Endothelial cell of hepatic sinusoid (primary cell): ENCODE measurements at regions not wholly inside any gene's neighbourhood (a gene's known extent, or its start where the extent isn't known, plus 50 kb on each side); places are given as distances from the start of the nearest gene placed in this dataset.
"Not testable (repeated sequence)": the region's sequence is repeated elsewhere in the genome, so short reads cannot be mapped to it uniquely, and the experiment has no call there.

ENCODE experiments used
- in situ Hi-C: cut with HindIII; loops from 2 replicates; pipeline ENCODE4 v1.10.0; 2017; ENCODE audit warnings: low sequenced_read_pairs

- in situ Hi-C loops: not testable (repeated sequence)
Observed at GRCh38 chr16:13336907-13337881, 435.8 kb downstream of the SHISA9 start.

- in situ Hi-C loops: no loop called here
Observed at GRCh38 chr16:13338044-13338443, 436.6 kb downstream of the SHISA9 start.

GRCh38 chr16:13342675-13343074 is 441.3 kb downstream of the SHISA9 start:
- in situ Hi-C loops: no loop called here

DNA sequence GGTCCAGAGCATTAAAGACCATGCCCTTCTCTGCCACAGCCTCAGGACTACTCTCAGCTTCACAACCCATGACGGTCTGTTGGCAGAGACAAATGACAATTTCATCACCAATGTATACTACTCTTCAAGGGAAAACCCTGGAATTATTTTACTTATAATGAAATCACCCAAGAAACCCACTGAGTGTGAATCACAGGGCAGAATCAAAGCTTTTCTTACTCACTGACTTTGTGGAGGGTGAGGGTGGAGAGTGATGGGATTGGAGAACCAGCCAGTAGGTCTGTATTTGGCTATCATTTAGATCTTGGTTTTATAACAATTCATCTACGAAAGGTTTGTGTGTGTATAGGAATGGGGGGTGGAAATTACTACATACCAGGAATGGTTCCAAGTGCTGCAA is 442.6 kb downstream of the SHISA9 start:
- in situ Hi-C loops: no loop called here

DNA sequence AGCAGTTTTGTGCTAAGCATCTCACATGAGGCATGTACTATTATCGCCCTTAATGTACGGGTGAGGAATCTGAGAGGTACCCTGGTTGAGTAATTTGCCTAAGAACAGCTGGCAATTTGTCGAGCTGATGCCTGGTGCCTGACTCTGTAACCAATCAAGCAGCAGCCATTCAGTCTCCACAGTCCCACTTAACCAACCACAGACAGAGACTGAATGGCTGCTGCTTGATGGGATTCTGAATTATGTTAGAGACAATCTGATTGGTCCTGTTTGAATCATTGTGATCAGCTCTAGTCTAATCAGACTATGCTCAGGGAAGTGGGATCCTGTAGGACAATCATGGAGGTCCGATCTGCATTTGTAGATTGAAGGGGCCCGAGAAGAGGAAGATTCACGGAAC is 447.0 kb downstream of the SHISA9 start:
- in situ Hi-C loops: no loop called here

DNA sequence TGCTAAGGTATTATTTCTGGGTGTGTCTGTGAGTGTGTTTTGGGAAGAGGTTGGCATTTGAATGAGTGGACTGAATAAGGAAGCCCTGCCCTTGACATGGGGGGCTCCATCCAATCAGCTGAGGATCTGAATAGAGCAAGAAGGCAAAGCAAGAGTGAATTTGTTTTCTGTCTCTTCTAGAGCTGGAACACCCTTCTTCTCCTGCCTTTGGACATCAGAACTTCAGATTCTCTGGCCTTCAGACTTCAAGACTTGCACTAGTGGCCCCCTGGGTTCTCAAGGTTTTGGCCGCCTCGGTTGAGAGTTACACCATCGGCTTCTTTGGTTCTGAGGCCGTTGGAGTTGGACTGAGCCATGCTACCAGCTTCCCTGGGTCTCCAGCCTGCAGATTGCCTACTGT is 448.6 kb downstream of the SHISA9 start:
- in situ Hi-C loops: no loop called here

DNA sequence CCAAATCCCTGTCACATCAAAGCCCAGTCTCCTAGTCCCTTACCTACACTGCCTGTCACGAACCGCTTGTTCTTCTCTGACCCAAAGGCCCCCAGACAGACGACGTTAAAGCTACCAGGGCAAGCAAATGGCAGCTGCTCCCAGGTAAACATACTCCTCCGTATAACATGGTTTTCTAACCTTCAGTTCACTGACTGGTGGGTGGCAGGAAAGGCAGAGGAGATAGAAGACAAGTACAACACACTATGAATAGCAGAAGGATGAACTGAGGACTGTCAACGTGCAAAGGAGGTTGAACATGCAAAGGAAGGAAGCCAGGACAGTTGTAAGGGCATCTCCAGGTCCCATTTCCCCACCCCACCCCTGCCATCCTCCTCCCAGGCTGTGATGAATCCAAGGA is 449.8 kb downstream of the SHISA9 start:
- in situ Hi-C loops: no loop called here

DNA sequence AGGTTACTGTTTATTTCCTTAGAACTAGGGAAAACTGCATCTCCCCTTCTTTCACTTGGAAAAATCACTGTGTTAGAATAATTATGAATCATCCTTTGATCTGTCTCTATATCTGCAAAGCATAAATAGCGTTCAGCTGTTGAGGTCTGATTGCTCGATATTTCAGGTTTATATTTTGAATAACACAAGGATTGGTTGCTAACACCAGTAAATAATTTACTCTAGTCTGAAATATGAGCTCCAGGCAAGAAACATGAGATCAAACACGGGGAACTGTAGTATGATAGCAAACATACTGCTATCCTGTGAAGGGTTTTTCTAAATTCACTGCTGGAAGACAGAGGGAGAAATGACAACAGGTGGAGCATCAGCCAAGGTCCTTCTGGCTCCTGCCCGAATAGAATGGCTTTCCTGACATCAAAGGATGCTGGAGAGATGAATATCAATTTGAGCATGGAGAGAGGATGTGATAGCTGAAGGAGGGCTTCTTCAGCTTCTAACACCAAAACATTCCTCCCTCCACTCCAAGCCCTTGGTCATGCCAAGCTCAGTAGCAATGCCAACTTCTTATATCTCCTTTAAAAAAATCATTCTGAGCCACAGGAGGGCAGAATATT is 450.3 kb downstream of the SHISA9 start:
- in situ Hi-C loops: no loop called here

DNA sequence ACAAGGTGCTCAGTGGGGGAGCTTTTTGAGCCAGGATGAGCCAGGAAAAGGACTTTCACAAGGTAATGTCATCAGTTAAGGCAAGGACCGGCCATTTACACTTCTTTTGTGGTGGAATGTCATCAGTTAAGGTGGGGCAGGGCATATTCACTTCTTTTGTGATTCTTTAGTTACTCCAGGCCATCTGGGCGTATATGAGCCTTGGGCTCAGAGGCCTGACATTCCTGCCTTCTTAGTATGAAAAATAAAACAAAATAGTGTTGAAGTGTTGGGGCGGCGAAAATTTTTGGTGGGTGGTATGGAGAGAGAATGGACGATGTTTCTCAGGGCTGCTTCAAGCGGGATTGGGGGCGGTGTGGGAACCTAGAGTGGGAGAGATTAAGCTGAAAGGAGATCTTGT is 451.4 kb downstream of the SHISA9 start:
- in situ Hi-C loops: not testable (repeated sequence)

GRCh38 chr16:13357842-13358241 is 456.4 kb downstream of the SHISA9 start:
- in situ Hi-C loops: not testable (repeated sequence)

GRCh38 chr16:13359835-13360234 is 458.4 kb downstream of the SHISA9 start:
- in situ Hi-C loops: no loop called here

- in situ Hi-C loops: no loop called here
Observed at GRCh38 chr16:13372421-13372820, 471.0 kb downstream of the SHISA9 start.

GRCh38 chr16:13376174-13376573 is 474.8 kb downstream of the SHISA9 start:
- in situ Hi-C loops: no loop called here

- in situ Hi-C loops: no loop called here
Observed at GRCh38 chr16:13377143-13377542, 475.7 kb downstream of the SHISA9 start.

- in situ Hi-C loops: no loop called here
Observed at GRCh38 chr16:13378151-13378550, 476.8 kb downstream of the SHISA9 start.

DNA sequence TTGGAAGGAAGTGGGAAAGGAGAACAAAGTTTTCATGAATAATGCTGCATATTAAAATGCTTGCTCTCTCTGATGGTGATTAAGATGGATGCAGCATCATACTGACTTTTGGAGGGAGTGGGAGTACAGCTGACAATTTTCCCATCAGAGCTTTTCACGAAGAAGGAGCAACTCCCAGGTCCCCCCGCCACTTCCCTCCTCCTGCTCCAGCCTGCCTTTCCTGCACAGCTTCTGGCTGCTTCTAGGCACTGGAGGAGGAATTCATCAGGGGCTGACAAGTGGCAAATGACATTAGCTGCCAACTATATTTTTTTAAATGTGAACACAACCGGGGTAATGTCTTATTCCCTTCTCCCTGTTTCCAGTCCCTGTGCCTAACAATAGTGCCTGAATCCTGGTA is 477.9 kb downstream of the SHISA9 start:
- in situ Hi-C loops: no loop called here

DNA sequence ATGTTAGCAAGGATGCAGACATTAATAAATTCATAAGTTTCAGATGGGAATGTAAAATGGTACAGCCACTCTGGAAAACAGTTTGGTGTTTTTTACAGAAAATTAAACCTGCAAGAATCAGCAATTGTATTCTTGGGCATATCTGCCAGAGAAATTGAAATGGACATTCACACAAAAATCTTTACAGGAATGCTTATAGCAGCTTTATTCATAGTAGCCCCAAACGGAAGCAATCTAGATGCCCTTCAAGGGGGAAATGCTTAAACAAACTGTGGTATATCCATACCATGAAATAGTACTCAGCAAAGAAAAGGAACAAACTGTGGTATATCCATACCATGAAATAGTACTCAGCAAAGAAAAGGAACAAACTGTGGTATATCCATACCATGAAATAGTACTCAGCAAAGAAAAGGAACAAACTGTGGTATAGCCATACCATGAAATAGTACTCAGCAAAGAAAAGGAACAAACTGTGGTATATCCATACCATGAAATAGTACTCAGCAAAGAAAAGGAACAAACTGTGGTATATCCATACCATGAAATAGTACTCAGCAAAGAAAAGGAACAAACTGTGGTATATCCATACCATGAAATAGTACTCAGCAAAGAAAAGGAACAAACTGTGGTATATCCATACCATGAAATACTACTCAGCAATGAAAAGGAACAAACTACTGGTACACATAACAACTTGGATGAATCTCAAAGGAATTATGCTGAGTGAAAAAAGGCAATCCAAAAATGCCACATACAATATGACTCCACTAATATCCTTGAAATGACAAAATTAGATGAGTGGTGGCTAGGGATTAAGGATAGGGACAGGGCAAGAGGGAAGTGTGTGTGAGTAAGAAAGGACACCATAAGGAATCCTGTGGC is 484.0 kb downstream of the SHISA9 start:
- in situ Hi-C loops: not testable (repeated sequence)

- in situ Hi-C loops: no loop called here
Observed at GRCh38 chr16:13390093-13390985, 488.9 kb downstream of the SHISA9 start.

GRCh38 chr16:13390986-13391305 is 489.5 kb downstream of the SHISA9 start:
- in situ Hi-C loops: no loop called here

- in situ Hi-C loops: no loop called here
Observed at GRCh38 chr16:13391337-13391736, 489.9 kb downstream of the SHISA9 start.
